Renal cortex interstitium (tissue), 11 donors: ENCODE measurements at regions not wholly inside any gene's neighbourhood (a gene's known extent, or its start where the extent isn't known, plus 50 kb on each side); places are given as distances from the start of the nearest gene placed in this dataset.

Experiments used
- DNase-seq, 11 donors: peaks; one replicate each; pipeline ENCODE4 v3.0.0-alpha.2; 2013; ENCODE audit warnings: low read depth in 9 of 11, low spot score in 4 of 11; ENCODE audit errors: extremely low read depth in 1 of 11

GRCh38 chr13:21942061-21942460, 271.2 kb downstream of the FGF9 start:
- no peak for DNase-seq

- no peak for DNase-seq
These were observed 273.7 kb downstream of the FGF9 start for GRCh38 chr13:21944610-21945009.

- no peak for DNase-seq
These were observed 274.3 kb downstream of the FGF9 start for GRCh38 chr13:21945195-21945594.

GRCh38 chr13:21946964-21947363, 276.1 kb downstream of the FGF9 start:
- DNase-seq = no peak

GRCh38 chr13:21948769-21949474, 278.0 kb downstream of the FGF9 start:
- no peak for DNase-seq

- no peak for DNase-seq
These were observed 279.1 kb downstream of the FGF9 start for GRCh38 chr13:21949818-21950429.

GRCh38 chr13:21956666-21957065, 285.8 kb downstream of the FGF9 start:
- no peak for DNase-seq

- no peak for DNase-seq
These were observed 287.0 kb downstream of the FGF9 start for GRCh38 chr13:21957833-21958232.

GRCh38 chr13:21960108-21960507, 289.2 kb downstream of the FGF9 start:
- no peak for DNase-seq

- no peak for DNase-seq
These were observed 293.8 kb downstream of the FGF9 start for GRCh38 chr13:21964686-21965085.

- no peak for DNase-seq
These were observed 294.2 kb downstream of the FGF9 start for GRCh38 chr13:21965095-21965494.

GRCh38 chr13:21966014-21966413, 295.1 kb downstream of the FGF9 start:
- DNase-seq = no peak

- DNase-seq = no peak
These were observed 297.0 kb downstream of the FGF9 start for GRCh38 chr13:21967871-21968270.

GRCh38 chr13:21970172-21970571, 299.3 kb downstream of the FGF9 start:
- DNase-seq = no peak

- no peak for DNase-seq
These were observed 300.0 kb downstream of the FGF9 start for GRCh38 chr13:21970918-21971317.

- peak in 10 of 11 donors; percentile 25 to 58 (median 40) for DNase-seq
These were observed 301.1 kb downstream of the FGF9 start for GRCh38 chr13:21971662-21972621.

GRCh38 chr13:21973437-21974125, 302.7 kb downstream of the FGF9 start:
- no peak for DNase-seq

- DNase-seq = no peak
These were observed 303.9 kb downstream of the FGF9 start for GRCh38 chr13:21974741-21975140.

- DNase-seq = no peak
These were observed 305.3 kb downstream of the FGF9 start for GRCh38 chr13:21976159-21976558.
